DMS153 treated with DMSO at 0.1 percent for 48 hours (cell line): ENCODE measurements at regions not wholly inside any gene's neighbourhood (a gene's known extent, or its start where the extent isn't known, plus 50 kb on each side); places are given as distances from the start of the nearest gene placed in this dataset.
"Not testable (repeated sequence)": the region's sequence is repeated elsewhere in the genome, so short reads cannot be mapped to it uniquely, and the experiment has no call there.

ENCODE experiments used
- DNase-seq: peaks from one replicate; lab custom pipeline; 2025; ENCODE audit not compliant: unreplicated experiment; lab: John Stamatoyannopoulos, UW

GRCh38 chr5:164076556-164076955 lies 571.1 kb downstream of the MAT2B start:
- DNase-seq, result no peak

GRCh38 chr5:164090358-164090757 lies 584.9 kb downstream of the MAT2B start:
- DNase-seq, result no peak

GRCh38 chr5:164091836-164092235 lies 586.4 kb downstream of the MAT2B start:
- DNase-seq, result no peak

GRCh38 chr5:164094291-164094690 lies 588.9 kb downstream of the MAT2B start:
- no peak for DNase-seq

GRCh38 chr5:164097749-164098148 lies 592.3 kb downstream of the MAT2B start:
- no peak for DNase-seq

- no peak for DNase-seq
These were observed 593.1 kb downstream of the MAT2B start for GRCh38 chr5:164098531-164098930.

GRCh38 chr5:164098979-164099378 lies 593.6 kb downstream of the MAT2B start:
- no peak for DNase-seq

- DNase-seq, result no peak
These were observed 610.0 kb downstream of the MAT2B start for GRCh38 chr5:164115420-164115819.

- no peak for DNase-seq
These were observed 614.5 kb downstream of the MAT2B start for GRCh38 chr5:164119806-164120447.

- no peak for DNase-seq
These were observed 622.1 kb downstream of the MAT2B start for GRCh38 chr5:164127527-164127926.

- no peak for DNase-seq
These were observed 626.9 kb downstream of the MAT2B start for GRCh38 chr5:164132358-164132757.

- DNase-seq, result no peak
These were observed 631.7 kb downstream of the MAT2B start for GRCh38 chr5:164137095-164137494.

- DNase-seq, result no peak
These were observed 634.0 kb downstream of the MAT2B start for GRCh38 chr5:164139423-164139822.

- DNase-seq, result no peak
These were observed 640.0 kb downstream of the MAT2B start for GRCh38 chr5:164145458-164145857.

- DNase-seq, result no peak
These were observed 640.8 kb downstream of the MAT2B start for GRCh38 chr5:164146223-164146622.

- DNase-seq, result no peak
These were observed 642.9 kb downstream of the MAT2B start for GRCh38 chr5:164148292-164148691.

GRCh38 chr5:164152539-164152938 lies 647.1 kb downstream of the MAT2B start:
- DNase-seq, result not testable (repeated sequence)

GRCh38 chr5:164153469-164154172 lies 648.2 kb downstream of the MAT2B start:
- DNase-seq, result no peak

- DNase-seq, result no peak
These were observed 665.4 kb downstream of the MAT2B start for GRCh38 chr5:164170814-164171213.

GRCh38 chr5:164175083-164175482 lies 669.7 kb downstream of the MAT2B start:
- no peak for DNase-seq

- no peak for DNase-seq
These were observed 674.0 kb downstream of the MAT2B start for GRCh38 chr5:164179406-164179805.

GRCh38 chr5:164181604-164182003 lies 676.2 kb downstream of the MAT2B start:
- DNase-seq, result no peak

- DNase-seq, result no peak
These were observed 678.7 kb downstream of the MAT2B start for GRCh38 chr5:164184158-164184557.
